ENCODE measurements at regions not wholly inside any gene's neighbourhood (a gene's known extent, or its start where the extent isn't known, plus 50 kb on each side); places are given as distances from the start of the nearest gene placed in this dataset.

DNA sequence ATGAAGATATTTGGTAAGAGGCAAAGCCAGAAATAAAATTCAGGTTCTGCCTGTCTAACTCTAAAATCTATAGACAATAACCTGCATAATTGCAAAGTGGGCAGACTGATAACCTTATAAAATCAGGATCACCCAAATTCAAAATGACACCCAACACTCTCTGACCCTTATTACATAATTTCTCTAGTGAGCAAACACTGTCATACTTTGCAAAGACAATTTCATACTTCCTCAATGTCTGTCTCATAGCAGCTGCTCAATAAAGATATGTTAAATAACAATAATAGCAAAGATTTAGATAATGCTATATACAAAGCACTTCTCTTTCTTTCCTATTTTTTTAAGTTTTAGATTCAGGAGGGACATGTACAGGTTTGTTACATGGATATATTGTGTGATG lies 118.5 kb downstream of the UCHL5 start:
- no peak overlapping the region for H3K4me3 Mint-ChIP-seq
- H3K36me3 ChIP-seq (ENCODE audit: insufficient read depth, low read length), result no peaks in the 10 kb centered on the region
- POLR2A ChIA-PET, result no interaction called here
- CTCF ChIA-PET, result no interaction called here
- no peaks in the 10 kb centered on the region for H3K36me3 Mint-ChIP-seq
- H3K27ac Mint-ChIP-seq, result no peak overlapping the region
- H3K9me3 Mint-ChIP-seq, result no peaks in the 10 kb centered on the region
- no peaks in the 10 kb centered on the region for H3K27me3 ChIP-seq (ENCODE audit: insufficient read depth, low read length, poor library complexity, severe bottlenecking)
- no peaks in the 10 kb centered on the region for H3K4me1 ChIP-seq (ENCODE audit: insufficient read depth, low read length)
- H3K4me1 Mint-ChIP-seq, result peaks cover 17 to 20% (median 20%) of the 10 kb centered on the region in 3 donors
- no peaks in the 10 kb centered on the region for H3K9me3 ChIP-seq (ENCODE audit: low read length)
- DNase-seq, result no peak
- no peak overlapping the region for H3K27ac ChIP-seq (ENCODE audit: low read depth, low read length)
- H3K27me3 Mint-ChIP-seq, result peaks cover 0 to 3% of the 10 kb centered on the region in 2 donors
- no peak overlapping the region for H3K4me3 ChIP-seq (ENCODE audit: low read length)

DNA sequence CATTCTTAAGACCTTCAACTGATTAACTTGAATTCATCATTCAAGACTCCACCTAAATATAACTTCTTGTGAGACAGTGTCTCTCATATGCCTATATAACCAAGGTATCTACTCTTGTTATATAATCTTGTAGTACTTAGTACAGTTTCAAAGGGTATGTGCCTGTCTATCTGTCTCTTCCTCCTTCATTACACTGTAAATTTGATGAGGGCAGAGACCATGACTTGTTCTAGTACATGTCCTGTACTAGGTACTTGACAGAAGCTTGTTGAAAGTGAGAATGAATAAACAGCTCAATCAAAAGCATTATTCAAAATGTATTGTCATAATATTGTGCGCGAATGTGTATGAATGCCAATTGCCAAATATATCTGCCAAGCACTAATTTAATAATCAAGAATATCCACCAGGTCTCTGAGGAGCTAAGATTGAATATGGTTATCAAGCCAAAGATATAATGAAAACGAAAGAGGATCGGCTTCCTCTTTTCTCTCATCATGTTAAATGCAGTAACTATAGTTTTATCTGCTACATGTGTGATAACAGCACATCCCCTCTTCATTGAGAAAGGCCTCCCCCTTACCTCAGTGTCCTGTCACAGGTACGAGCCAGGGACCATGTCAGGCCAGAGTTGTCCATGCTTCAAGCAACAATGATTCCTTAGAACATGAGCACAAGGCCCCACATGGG lies 117.3 kb downstream of the UCHL5 start:
- Mint-ChIP-seq H3K27ac (no peak overlapping the region), H3K27me3 (peaks cover 0 to 3% of the 10 kb centered on the region in 2 donors), H3K4me3 (no peak overlapping the region), H3K4me1 (peaks cover 5 to 8% (median 8%) of the 10 kb centered on the region in 3 donors), H3K9me3 (no peaks in the 10 kb centered on the region), H3K36me3 (no peaks in the 10 kb centered on the region)
- no peaks in the 10 kb centered on the region for H3K27me3 ChIP-seq (ENCODE audit: insufficient read depth, low read length, poor library complexity, severe bottlenecking)
- no peaks in the 10 kb centered on the region for H3K4me1 ChIP-seq (ENCODE audit: insufficient read depth, low read length)
- no peaks in the 10 kb centered on the region for H3K9me3 ChIP-seq (ENCODE audit: low read length)
- no peaks in the 10 kb centered on the region for H3K36me3 ChIP-seq (ENCODE audit: insufficient read depth, low read length)
- ChIA-PET CTCF (interaction anchor here (1.0 kb wide), 1 partner anchor 16 kb away, joined by 3 read pairs; no protein-coding TSS in a partner anchor), POLR2A (no interaction called here)
- H3K4me3 ChIP-seq (ENCODE audit: low read length), result no peak overlapping the region
- no peak overlapping the region for H3K27ac ChIP-seq (ENCODE audit: low read depth, low read length)
- DNase-seq, result no peak

DNA sequence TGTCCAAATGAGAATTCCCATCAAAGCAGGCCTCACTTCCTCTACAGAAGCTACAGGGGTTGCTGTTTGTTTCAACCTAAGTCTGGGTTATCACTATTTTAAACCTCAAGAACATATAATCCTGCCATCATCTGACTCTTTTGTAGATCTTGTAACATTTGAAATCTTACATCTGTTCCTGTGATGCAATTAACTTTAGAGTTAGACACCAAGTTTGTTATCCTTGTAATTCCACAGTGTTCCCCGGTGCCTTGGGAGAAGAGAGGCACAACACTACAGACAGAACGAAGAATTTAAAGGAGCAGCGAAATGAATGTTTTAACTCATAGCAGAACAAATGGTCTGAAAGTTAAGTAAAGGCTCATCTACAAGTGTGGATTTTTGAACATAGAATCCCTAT lies 116.1 kb downstream of the UCHL5 start:
- Histone ChIP-seq H3K27ac (ENCODE audit: low read depth, low read length) (no peak overlapping the region), H3K9me3 (ENCODE audit: low read length) (no peaks in the 10 kb centered on the region), H3K4me1 (ENCODE audit: insufficient read depth, low read length) (no peaks in the 10 kb centered on the region), H3K27me3 (ENCODE audit: insufficient read depth, low read length, poor library complexity, severe bottlenecking) (no peaks in the 10 kb centered on the region), H3K4me3 (ENCODE audit: low read length) (no peak overlapping the region), H3K36me3 (ENCODE audit: insufficient read depth, low read length) (no peaks in the 10 kb centered on the region)
- Mint-ChIP-seq H3K9me3 (no peaks in the 10 kb centered on the region), H3K4me3 (no peak overlapping the region), H3K27ac (no peak overlapping the region), H3K4me1 (no peaks in the 10 kb centered on the region), H3K27me3 (peaks cover 0 to 1% of the 10 kb centered on the region in 2 donors), H3K36me3 (peaks cover 0 to under 1% (median 0%) of the 10 kb centered on the region in 3 donors)
- CTCF ChIA-PET, result no interaction called here
- no peak for DNase-seq
- POLR2A ChIA-PET, result no interaction called here

DNA sequence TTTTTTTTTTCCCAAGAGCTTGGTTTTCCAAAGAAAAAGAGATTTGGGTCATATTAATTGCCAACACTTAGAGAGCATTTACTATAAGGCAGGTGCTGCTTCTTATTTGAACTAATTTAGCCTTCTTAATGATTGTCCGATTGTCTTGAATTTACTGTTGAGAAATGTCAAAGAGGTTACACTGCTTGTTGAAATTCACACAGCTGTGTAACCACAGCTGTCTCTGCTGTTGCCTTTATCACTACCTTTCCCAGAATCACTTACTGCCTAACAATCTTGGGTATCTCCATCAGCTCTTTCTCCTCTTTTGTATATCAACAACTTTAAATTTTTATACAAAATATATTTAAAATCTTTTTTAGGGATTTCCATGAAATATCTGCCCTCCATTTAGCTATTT lies 115.6 kb downstream of the UCHL5 start:
- DNase-seq, result no peak
- no peaks in the 10 kb centered on the region for H3K9me3 Mint-ChIP-seq

DNA sequence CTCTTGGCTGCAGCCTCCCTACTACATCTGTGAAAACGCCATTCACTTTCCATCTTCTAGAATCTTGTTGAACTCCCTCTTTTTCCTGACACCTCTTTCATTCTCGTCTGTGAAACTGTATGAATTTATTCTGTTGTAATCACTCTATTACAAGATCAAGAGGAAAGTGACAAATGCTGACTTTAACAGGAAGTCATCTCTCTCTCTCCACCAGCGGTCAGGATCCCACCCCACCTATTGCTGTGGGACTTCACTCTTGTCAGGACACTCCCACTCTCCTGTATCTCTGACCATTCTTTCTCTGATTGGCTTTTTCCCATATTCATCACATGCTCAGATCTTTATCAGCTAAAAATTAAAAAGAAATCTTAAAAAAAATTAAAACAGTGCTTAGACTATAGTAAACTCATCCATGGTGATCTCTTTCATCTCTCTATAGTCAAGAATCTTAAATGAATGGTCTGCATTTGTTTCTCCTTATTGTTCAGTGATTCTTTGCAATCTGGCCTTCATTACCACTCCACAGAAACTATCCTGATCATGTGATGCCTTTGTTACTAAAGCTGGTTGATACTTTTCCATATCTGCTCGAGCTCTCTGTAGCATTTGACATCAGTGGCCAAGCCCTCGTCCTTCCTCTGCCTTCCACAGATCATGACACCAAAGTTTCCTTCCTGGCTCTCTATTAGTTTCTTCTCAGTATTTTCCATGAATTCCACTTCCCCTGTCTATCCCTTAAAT lies 113.6 kb downstream of the UCHL5 start:
- Mint-ChIP-seq H3K4me1 (no peaks in the 10 kb centered on the region), H3K27ac (no peak overlapping the region), H3K4me3 (no peak overlapping the region), H3K27me3 (peaks cover 0 to 3% of the 10 kb centered on the region in 2 donors), H3K36me3 (peaks cover 0 to 2% (median 0%) of the 10 kb centered on the region in 3 donors), H3K9me3 (no peaks in the 10 kb centered on the region)
- ChIA-PET POLR2A (no interaction called here), CTCF (interaction anchor here (0.7 to 1.2 kb wide), 3 partner anchors 8 to 16 kb away, joined by 3 read pairs; no protein-coding TSS in a partner anchor)
- no peaks in the 10 kb centered on the region for H3K36me3 ChIP-seq (ENCODE audit: insufficient read depth, low read length)
- no peak overlapping the region for H3K4me3 ChIP-seq (ENCODE audit: low read length)
- no peaks in the 10 kb centered on the region for H3K4me1 ChIP-seq (ENCODE audit: insufficient read depth, low read length)
- DNase-seq, result no peak
- no peaks in the 10 kb centered on the region for H3K27me3 ChIP-seq (ENCODE audit: insufficient read depth, low read length, poor library complexity, severe bottlenecking)
- no peaks in the 10 kb centered on the region for H3K9me3 ChIP-seq (ENCODE audit: low read length)
- no peak overlapping the region for H3K27ac ChIP-seq (ENCODE audit: low read depth, low read length)

More for the DNA sequence above, 115.6 kb downstream of the UCHL5 start:
- Histone ChIP-seq H3K9me3 (ENCODE audit: low read length) (no peaks in the 10 kb centered on the region), H3K36me3 (ENCODE audit: insufficient read depth, low read length) (no peaks in the 10 kb centered on the region), H3K4me3 (ENCODE audit: low read length) (no peak overlapping the region), H3K27ac (ENCODE audit: low read depth, low read length) (no peak overlapping the region), H3K27me3 (ENCODE audit: insufficient read depth, low read length, poor library complexity, severe bottlenecking) (no peaks in the 10 kb centered on the region), H3K4me1 (ENCODE audit: insufficient read depth, low read length) (no peaks in the 10 kb centered on the region)
- H3K27ac Mint-ChIP-seq, result no peak overlapping the region
- H3K4me3 Mint-ChIP-seq, result no peak overlapping the region
- no peaks in the 10 kb centered on the region for H3K4me1 Mint-ChIP-seq
- H3K36me3 Mint-ChIP-seq, result peaks cover 0 to 2% (median 0%) of the 10 kb centered on the region in 3 donors
- POLR2A ChIA-PET, result no interaction called here
- peaks cover 0 to 1% of the 10 kb centered on the region in 2 donors for H3K27me3 Mint-ChIP-seq
- CTCF ChIA-PET, result no interaction called here

DNA sequence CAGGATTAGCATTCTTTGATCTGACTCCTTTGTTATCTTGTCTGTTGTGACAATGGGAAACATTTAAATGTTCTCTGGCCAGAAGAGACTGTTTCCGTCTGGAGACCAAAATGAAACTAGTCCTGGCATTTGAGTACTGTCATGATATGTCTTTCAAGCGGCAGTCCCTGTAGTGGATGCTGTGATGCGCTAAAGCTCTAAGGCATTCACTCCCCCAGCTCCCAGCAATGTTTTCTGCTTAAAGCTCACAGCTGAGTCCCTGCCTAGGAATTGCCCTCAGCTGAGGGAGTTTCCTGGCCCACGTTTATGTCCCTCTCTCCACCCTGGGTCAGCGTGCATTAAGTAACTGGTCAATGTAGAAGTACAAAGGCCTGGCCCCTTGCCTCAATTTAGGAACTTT lies 109.4 kb downstream of the UCHL5 start:
- Histone ChIP-seq H3K4me3 (ENCODE audit: low read length) (no peak overlapping the region), H3K36me3 (ENCODE audit: insufficient read depth, low read length) (no peaks in the 10 kb centered on the region), H3K27ac (ENCODE audit: low read depth, low read length) (no peak overlapping the region), H3K4me1 (ENCODE audit: insufficient read depth, low read length) (no peaks in the 10 kb centered on the region), H3K27me3 (ENCODE audit: insufficient read depth, low read length, poor library complexity, severe bottlenecking) (no peaks in the 10 kb centered on the region), H3K9me3 (ENCODE audit: low read length) (no peaks in the 10 kb centered on the region)
- H3K27me3 Mint-ChIP-seq, result peaks cover 0 to 4% of the 10 kb centered on the region in 2 donors
- CTCF ChIA-PET, result no interaction called here
- no peaks in the 10 kb centered on the region for H3K4me1 Mint-ChIP-seq
- H3K9me3 Mint-ChIP-seq, result no peaks in the 10 kb centered on the region
- DNase-seq, result no peak
- H3K27ac Mint-ChIP-seq, result no peak overlapping the region
- POLR2A ChIA-PET, result no interaction called here
- no peak overlapping the region for H3K4me3 Mint-ChIP-seq
- peaks cover 3 to 8% (median 5%) of the 10 kb centered on the region in 3 donors for H3K36me3 Mint-ChIP-seq

DNA sequence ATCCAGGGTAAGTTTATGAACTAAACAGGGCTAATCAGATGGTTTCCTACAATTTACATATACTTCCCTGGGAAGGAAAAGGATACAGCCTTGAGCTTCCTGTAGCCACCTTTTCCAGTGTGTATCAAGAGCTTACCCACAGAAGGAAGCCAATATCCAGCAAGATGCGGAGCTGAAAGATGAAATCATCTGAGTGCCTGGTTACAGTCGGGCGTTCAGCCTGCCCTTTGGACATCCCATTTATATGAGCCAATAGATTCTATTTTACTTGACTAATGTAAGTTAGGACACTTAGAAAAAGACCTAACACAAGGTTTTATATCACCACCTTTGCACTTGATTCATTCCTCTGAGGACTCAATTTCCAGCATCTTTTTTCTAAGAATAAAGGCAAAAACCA lies 108.2 kb downstream of the UCHL5 start:
- Mint-ChIP-seq H3K4me3 (no peak overlapping the region), H3K9me3 (no peaks in the 10 kb centered on the region), H3K36me3 (peaks cover 7 to 10% (median 10%) of the 10 kb centered on the region in 3 donors), H3K27me3 (peaks cover 0 to 4% of the 10 kb centered on the region in 2 donors), H3K4me1 (no peaks in the 10 kb centered on the region), H3K27ac (peak overlapping the region in 1 of 8 donors; percentile 4)
- CTCF ChIA-PET, result no interaction called here
- Histone ChIP-seq H3K9me3 (ENCODE audit: low read length) (no peaks in the 10 kb centered on the region), H3K4me1 (ENCODE audit: insufficient read depth, low read length) (no peaks in the 10 kb centered on the region), H3K27me3 (ENCODE audit: insufficient read depth, low read length, poor library complexity, severe bottlenecking) (no peaks in the 10 kb centered on the region), H3K4me3 (ENCODE audit: low read length) (no peak overlapping the region), H3K27ac (ENCODE audit: low read depth, low read length) (no peak overlapping the region), H3K36me3 (ENCODE audit: insufficient read depth, low read length) (no peaks in the 10 kb centered on the region)
- POLR2A ChIA-PET, result no interaction called here
- no peak for DNase-seq

DNA sequence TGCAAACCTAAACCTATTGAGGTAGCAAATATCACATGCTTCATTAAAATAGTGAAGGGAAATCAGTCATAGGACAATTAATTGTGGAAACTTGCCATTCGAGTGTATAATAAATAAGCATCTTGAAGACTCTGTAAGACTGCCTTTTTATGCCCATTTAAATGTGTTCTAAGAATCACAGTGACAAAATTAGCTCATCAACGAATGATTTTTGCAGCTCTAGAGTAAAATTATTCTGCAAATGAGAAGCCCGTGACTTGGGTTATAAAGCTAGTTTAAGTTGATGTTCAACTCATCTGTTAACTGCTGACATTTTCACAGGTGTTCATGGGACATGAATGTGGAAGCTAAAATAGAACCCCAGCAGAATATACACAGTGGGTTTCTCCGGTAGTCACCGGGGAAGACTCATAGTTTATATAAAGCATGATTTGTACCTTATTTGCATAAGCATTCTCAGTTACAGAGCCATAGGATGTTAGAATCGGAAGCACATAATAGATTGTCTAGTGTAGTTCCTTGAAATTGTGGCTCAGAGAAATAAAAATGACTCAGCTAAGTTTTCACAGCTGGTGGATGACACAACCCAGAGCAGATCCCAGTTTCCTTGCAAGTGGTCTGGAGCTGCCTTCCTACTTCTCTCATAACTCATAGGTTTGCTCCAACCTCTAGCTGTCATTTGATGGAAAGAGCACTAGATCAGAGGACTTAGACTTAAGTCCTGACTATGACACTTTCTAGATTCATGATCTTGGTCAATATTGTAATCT lies 107.3 kb downstream of the UCHL5 start:
- DNase-seq, result no peak
- Histone ChIP-seq H3K36me3 (ENCODE audit: insufficient read depth, low read length) (no peaks in the 10 kb centered on the region), H3K27ac (ENCODE audit: low read depth, low read length) (no peak overlapping the region), H3K4me1 (ENCODE audit: insufficient read depth, low read length) (no peaks in the 10 kb centered on the region), H3K9me3 (ENCODE audit: low read length) (no peaks in the 10 kb centered on the region), H3K27me3 (ENCODE audit: insufficient read depth, low read length, poor library complexity, severe bottlenecking) (no peaks in the 10 kb centered on the region), H3K4me3 (ENCODE audit: low read length) (no peak overlapping the region)
- Mint-ChIP-seq H3K36me3 (peaks cover 10 to 16% (median 12%) of the 10 kb centered on the region in 3 donors), H3K4me3 (no peak overlapping the region), H3K4me1 (no peaks in the 10 kb centered on the region), H3K9me3 (no peaks in the 10 kb centered on the region), H3K27ac (no peak overlapping the region), H3K27me3 (peaks cover 0 to 4% of the 10 kb centered on the region in 2 donors)
- POLR2A ChIA-PET, result no interaction called here
- CTCF ChIA-PET, result no interaction called here
